Fibroblast of lung (primary cell): ENCODE measurements at regions not wholly inside any gene's neighbourhood (a gene's known extent, or its start where the extent isn't known, plus 50 kb on each side); places are given as distances from the start of the nearest gene placed in this dataset.

Experiments used
- DNase-seq, 2 donors: peaks; one replicate each; pipeline versions ENCODE4 v3.0.0 to v3.0.0-alpha.2; 2010; ENCODE audit warnings: low read depth in 2 of 2
- H2AFZ ChIP-seq: 2 replicates; pipeline ENCODE4 v1.5.1; 2012; ENCODE audit warnings: low read length, control low read depth, inconsistent platforms
- H3K27ac ChIP-seq: 2 replicates; pipeline ENCODE4 v1.5.1; 2011; ENCODE audit warnings: low read length, control low read depth; ENCODE audit not compliant: insufficient read depth
- H3K27me3 ChIP-seq: 2 replicates; pipeline ENCODE4 v1.5.1; 2011; ENCODE audit warnings: mild to moderate bottlenecking, low read length; ENCODE audit not compliant: control insufficient read depth, insufficient read depth
- H3K36me3 ChIP-seq: 2 replicates; pipeline ENCODE4 v1.5.1; 2011; ENCODE audit warnings: low read length; ENCODE audit not compliant: control insufficient read depth, insufficient read depth
- H3K4me1 ChIP-seq: 2 replicates; pipeline ENCODE4 v1.5.1; 2011; ENCODE audit warnings: low read length; ENCODE audit not compliant: control insufficient read depth, insufficient read depth; ENCODE audit errors: extremely low read depth
- H3K4me2 ChIP-seq: 2 replicates; pipeline ENCODE4 v1.5.1; 2011; ENCODE audit warnings: low read length, control low read depth; ENCODE audit not compliant: insufficient read depth; ENCODE audit errors: extremely low read depth
- H3K4me3 ChIP-seq, 4 experiments: fragments of 200-600 bp in 1 of 4; sonication (generic) in 1 of 4; replicated peaks in 1 of 4; 2 replicates each; pipeline ENCODE4 v1.5.1; 2011 to 2016; ENCODE audit warnings: low read length in 4 of 4, low read depth in 3 of 4, mild to moderate bottlenecking in 3 of 4, control low read depth in 2 of 4, inconsistent platforms in 1 of 4, mixed read lengths in 1 of 4; ENCODE audit not compliant: insufficient read depth in 1 of 4; ENCODE audit errors: control extremely low read depth in 1 of 4
- H3K79me2 ChIP-seq: 2 replicates; pipeline ENCODE4 v1.5.1; 2012; ENCODE audit warnings: mild to moderate bottlenecking, low read length, inconsistent platforms; ENCODE audit not compliant: control insufficient read depth, insufficient read depth
- H3K9ac ChIP-seq: 2 replicates; pipeline ENCODE4 v1.5.1; 2011; ENCODE audit warnings: mild to moderate bottlenecking, low read length, control low read depth; ENCODE audit not compliant: insufficient read depth
- H3K9me3 ChIP-seq: 2 replicates; pipeline ENCODE4 v1.5.1; 2012; ENCODE audit warnings: low read depth, low read length; ENCODE audit not compliant: control insufficient read depth, insufficient read depth
- H4K20me1 ChIP-seq: 2 replicates; pipeline ENCODE4 v1.5.1; 2011; ENCODE audit warnings: low read length; ENCODE audit not compliant: control insufficient read depth, insufficient read depth; ENCODE audit errors: extremely low read depth
- EZH2 ChIP-seq: IDR thresholded peaks from 2 replicates; pipeline ENCODE4 v1.5.1; 2012; ENCODE audit warnings: low read length, control low read depth, mild to moderate bottlenecking; ENCODE audit errors: missing control alignments
- TF ChIP-seq, protein P1 (sequence below), 2 donors: IDR thresholded peaks in 1 of 2; conservative IDR thresholded peaks in 1 of 2; 1 replicate in 1 of 2; 2 replicates in 1 of 2; pipeline ENCODE4 v1.5.1; 2011 to 2012; ENCODE audit warnings: low read length in 2 of 2, control low read depth in 1 of 2, inconsistent platforms in 1 of 2, low read depth in 1 of 2, mild to moderate bottlenecking in 1 of 2

DNA sequence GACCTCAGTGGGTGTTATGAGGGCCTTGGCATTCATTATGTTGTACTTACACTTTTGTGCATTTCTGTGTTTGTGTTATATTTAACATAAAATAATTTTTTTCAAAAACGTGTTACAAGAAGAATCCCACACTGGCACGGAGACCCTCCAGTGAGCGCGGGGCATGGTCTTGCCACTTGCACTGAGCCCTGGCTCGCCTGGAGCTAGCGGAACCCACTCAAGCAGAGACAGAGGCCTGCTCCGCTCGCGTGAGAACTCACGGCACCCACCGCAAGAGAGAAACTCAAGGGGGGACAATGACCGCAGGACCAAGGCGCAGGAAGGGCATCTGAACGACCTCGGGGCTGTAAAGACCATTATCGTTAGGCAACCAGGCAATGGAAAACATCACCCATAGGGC, 248.0 kb upstream of the SOX11 start:
- H3K4me2 ChIP-seq = no peak overlapping the region
- no peak for DNase-seq
- TF ChIP-seq, protein P1, sequence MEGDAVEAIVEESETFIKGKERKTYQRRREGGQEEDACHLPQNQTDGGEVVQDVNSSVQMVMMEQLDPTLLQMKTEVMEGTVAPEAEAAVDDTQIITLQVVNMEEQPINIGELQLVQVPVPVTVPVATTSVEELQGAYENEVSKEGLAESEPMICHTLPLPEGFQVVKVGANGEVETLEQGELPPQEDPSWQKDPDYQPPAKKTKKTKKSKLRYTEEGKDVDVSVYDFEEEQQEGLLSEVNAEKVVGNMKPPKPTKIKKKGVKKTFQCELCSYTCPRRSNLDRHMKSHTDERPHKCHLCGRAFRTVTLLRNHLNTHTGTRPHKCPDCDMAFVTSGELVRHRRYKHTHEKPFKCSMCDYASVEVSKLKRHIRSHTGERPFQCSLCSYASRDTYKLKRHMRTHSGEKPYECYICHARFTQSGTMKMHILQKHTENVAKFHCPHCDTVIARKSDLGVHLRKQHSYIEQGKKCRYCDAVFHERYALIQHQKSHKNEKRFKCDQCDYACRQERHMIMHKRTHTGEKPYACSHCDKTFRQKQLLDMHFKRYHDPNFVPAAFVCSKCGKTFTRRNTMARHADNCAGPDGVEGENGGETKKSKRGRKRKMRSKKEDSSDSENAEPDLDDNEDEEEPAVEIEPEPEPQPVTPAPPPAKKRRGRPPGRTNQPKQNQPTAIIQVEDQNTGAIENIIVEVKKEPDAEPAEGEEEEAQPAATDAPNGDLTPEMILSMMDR (conservative IDR thresholded peaks at IDR 0.05 in 1 of 2, IDR thresholded peaks at IDR 0.05 in 1 of 2; ENCODE audit: low read depth in 1 of 2, low read length in 2 of 2) = no peak
- no peak for TF ChIP-seq EZH2

DNA sequence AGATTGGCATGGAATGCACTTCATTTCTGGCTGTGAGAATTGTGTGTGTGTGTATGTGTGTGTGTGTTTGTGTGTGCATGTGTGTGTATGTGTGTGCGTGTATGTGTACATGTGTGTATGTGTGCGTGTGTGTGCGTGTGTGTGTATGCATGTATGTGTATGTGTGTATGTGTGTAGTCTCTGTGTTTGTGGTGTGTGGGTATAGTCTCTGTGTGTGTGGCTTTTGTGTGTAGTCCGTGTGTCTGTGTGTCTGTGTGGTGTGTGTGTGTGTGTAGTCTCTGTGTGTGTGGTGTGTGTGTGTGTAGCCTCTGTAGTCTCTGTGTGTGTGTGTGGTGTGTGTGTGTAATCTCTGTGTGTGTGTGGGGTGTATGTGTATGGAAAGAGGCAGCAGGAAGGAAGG, 247.3 kb upstream of the SOX11 start:
- Histone ChIP-seq H3K4me2 (no peak overlapping the region), H3K9ac (no peak overlapping the region), H3K4me1 (no peaks in the 10 kb centered on the region), H3K36me3 (no peaks in the 10 kb centered on the region), H3K79me2 (no peaks in the 10 kb centered on the region), H3K9me3 (no peaks in the 10 kb centered on the region), H3K27me3 (no peaks in the 10 kb centered on the region), H2AFZ (no peak overlapping the region), H4K20me1 (no peaks in the 10 kb centered on the region), H3K4me3 (no peak overlapping the region), H3K27ac (no peak overlapping the region)
- no peak for TF ChIP-seq EZH2
- TF ChIP-seq, protein P1 (conservative IDR thresholded peaks at IDR 0.05 in 1 of 2, IDR thresholded peaks at IDR 0.05 in 1 of 2; ENCODE audit: low read depth in 1 of 2, low read length in 2 of 2) = no peak
- no peak for DNase-seq

More for the DNA sequence above, 248.0 kb upstream of the SOX11 start:
- H3K9ac ChIP-seq = no peak overlapping the region
- H3K79me2 ChIP-seq = no peaks in the 10 kb centered on the region
- H3K27me3 ChIP-seq = no peaks in the 10 kb centered on the region
- no peak overlapping the region for H3K27ac ChIP-seq
- no peaks in the 10 kb centered on the region for H4K20me1 ChIP-seq
- no peak overlapping the region for H3K4me3 ChIP-seq
- H3K4me1 ChIP-seq = no peaks in the 10 kb centered on the region
- H3K36me3 ChIP-seq = no peaks in the 10 kb centered on the region
- H2AFZ ChIP-seq = no peak overlapping the region
- H3K9me3 ChIP-seq = no peaks in the 10 kb centered on the region

DNA sequence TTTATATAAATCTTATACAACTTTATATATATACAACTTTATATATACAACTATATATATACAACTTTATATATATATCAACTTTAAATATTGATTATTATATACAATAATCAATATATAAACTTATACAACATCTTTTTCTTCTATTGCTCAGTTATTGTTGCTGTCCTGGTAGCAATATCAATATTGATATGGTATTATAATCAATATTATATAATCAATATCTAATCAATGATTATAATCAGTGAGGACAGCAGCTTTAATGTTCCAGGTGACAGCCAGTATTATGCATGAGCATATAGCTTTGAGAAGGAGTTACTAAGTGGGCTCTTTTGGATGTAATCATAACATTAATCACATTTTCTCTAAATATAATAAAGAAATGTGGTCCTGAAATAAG, 242.3 kb upstream of the SOX11 start:
- DNase-seq = no peak
- H3K27ac ChIP-seq = no peak overlapping the region
- H3K9me3 ChIP-seq = no peaks in the 10 kb centered on the region
- H3K9ac ChIP-seq = no peak overlapping the region
- H4K20me1 ChIP-seq = no peaks in the 10 kb centered on the region
- no peak for TF ChIP-seq EZH2
- TF ChIP-seq, protein P1 (conservative IDR thresholded peaks at IDR 0.05 in 1 of 2, IDR thresholded peaks at IDR 0.05 in 1 of 2; ENCODE audit: low read depth in 1 of 2, low read length in 2 of 2) = no peak
- no peak overlapping the region for H3K4me3 ChIP-seq
- no peaks in the 10 kb centered on the region for H3K4me1 ChIP-seq
- no peaks in the 10 kb centered on the region for H3K36me3 ChIP-seq
- no peak overlapping the region for H2AFZ ChIP-seq
- no peaks in the 10 kb centered on the region for H3K27me3 ChIP-seq
- no peaks in the 10 kb centered on the region for H3K79me2 ChIP-seq
- no peak overlapping the region for H3K4me2 ChIP-seq
